Fibroblast of lung (primary cell): ENCODE measurements at regions not wholly inside any gene's neighbourhood (a gene's known extent, or its start where the extent isn't known, plus 50 kb on each side); places are given as distances from the start of the nearest gene placed in this dataset.

Experiments used
- DNase-seq, 2 donors: peaks; one replicate each; pipeline versions ENCODE4 v3.0.0 to v3.0.0-alpha.2; 2010; ENCODE audit warnings: low read depth in 2 of 2
- H2AFZ ChIP-seq: 2 replicates; pipeline ENCODE4 v1.5.1; 2012; ENCODE audit warnings: low read length, control low read depth, inconsistent platforms
- H3K27ac ChIP-seq: 2 replicates; pipeline ENCODE4 v1.5.1; 2011; ENCODE audit warnings: low read length, control low read depth; ENCODE audit not compliant: insufficient read depth
- H3K27me3 ChIP-seq: 2 replicates; pipeline ENCODE4 v1.5.1; 2011; ENCODE audit warnings: mild to moderate bottlenecking, low read length; ENCODE audit not compliant: control insufficient read depth, insufficient read depth
- H3K36me3 ChIP-seq: 2 replicates; pipeline ENCODE4 v1.5.1; 2011; ENCODE audit warnings: low read length; ENCODE audit not compliant: control insufficient read depth, insufficient read depth
- H3K4me1 ChIP-seq: 2 replicates; pipeline ENCODE4 v1.5.1; 2011; ENCODE audit warnings: low read length; ENCODE audit not compliant: control insufficient read depth, insufficient read depth; ENCODE audit errors: extremely low read depth
- H3K4me2 ChIP-seq: 2 replicates; pipeline ENCODE4 v1.5.1; 2011; ENCODE audit warnings: low read length, control low read depth; ENCODE audit not compliant: insufficient read depth; ENCODE audit errors: extremely low read depth
- H3K4me3 ChIP-seq, 4 experiments: fragments of 200-600 bp in 1 of 4; sonication (generic) in 1 of 4; replicated peaks in 1 of 4; 2 replicates each; pipeline ENCODE4 v1.5.1; 2011 to 2016; ENCODE audit warnings: low read length in 4 of 4, low read depth in 3 of 4, mild to moderate bottlenecking in 3 of 4, control low read depth in 2 of 4, inconsistent platforms in 1 of 4, mixed read lengths in 1 of 4; ENCODE audit not compliant: insufficient read depth in 1 of 4; ENCODE audit errors: control extremely low read depth in 1 of 4
- H3K79me2 ChIP-seq: 2 replicates; pipeline ENCODE4 v1.5.1; 2012; ENCODE audit warnings: mild to moderate bottlenecking, low read length, inconsistent platforms; ENCODE audit not compliant: control insufficient read depth, insufficient read depth
- H3K9ac ChIP-seq: 2 replicates; pipeline ENCODE4 v1.5.1; 2011; ENCODE audit warnings: mild to moderate bottlenecking, low read length, control low read depth; ENCODE audit not compliant: insufficient read depth
- H3K9me3 ChIP-seq: 2 replicates; pipeline ENCODE4 v1.5.1; 2012; ENCODE audit warnings: low read depth, low read length; ENCODE audit not compliant: control insufficient read depth, insufficient read depth
- H4K20me1 ChIP-seq: 2 replicates; pipeline ENCODE4 v1.5.1; 2011; ENCODE audit warnings: low read length; ENCODE audit not compliant: control insufficient read depth, insufficient read depth; ENCODE audit errors: extremely low read depth
- CTCF ChIP-seq, 2 donors: IDR thresholded peaks in 1 of 2; conservative IDR thresholded peaks in 1 of 2; 1 replicate in 1 of 2; 2 replicates in 1 of 2; pipeline ENCODE4 v1.5.1; 2011 to 2012; ENCODE audit warnings: low read length in 2 of 2, control low read depth in 1 of 2, inconsistent platforms in 1 of 2, low read depth in 1 of 2, mild to moderate bottlenecking in 1 of 2
- EZH2 ChIP-seq: IDR thresholded peaks from 2 replicates; pipeline ENCODE4 v1.5.1; 2012; ENCODE audit warnings: low read length, control low read depth, mild to moderate bottlenecking; ENCODE audit errors: missing control alignments

- Histone ChIP-seq H3K36me3 (no peaks in the 10 kb centered on the region), H3K27ac (no peak overlapping the region), H3K27me3 (no peaks in the 10 kb centered on the region), H2AFZ (no peak overlapping the region), H4K20me1 (no peaks in the 10 kb centered on the region), H3K9ac (no peak overlapping the region), H3K4me1 (no peaks in the 10 kb centered on the region), H3K4me3 (no peak overlapping the region), H3K4me2 (no peak overlapping the region), H3K9me3 (no peaks in the 10 kb centered on the region), H3K79me2 (no peaks in the 10 kb centered on the region)
- TF ChIP-seq CTCF (conservative IDR thresholded peaks at IDR 0.05 in 1 of 2, IDR thresholded peaks at IDR 0.05 in 1 of 2; ENCODE audit: low read depth in 1 of 2, low read length in 2 of 2) (no peak), EZH2 (no peak)
- peak; percentile 49 to 63 for DNase-seq
Measured at GRCh38 chr18:39274535-39274934, 1708.9 kb upstream of the CELF4 start.

GRCh38 chr18:39272230-39272629 is 1706.6 kb upstream of the CELF4 start:
- H3K36me3 ChIP-seq = no peaks in the 10 kb centered on the region
- H3K4me1 ChIP-seq = no peaks in the 10 kb centered on the region
- TF ChIP-seq EZH2 (no peak), CTCF (conservative IDR thresholded peaks at IDR 0.05 in 1 of 2, IDR thresholded peaks at IDR 0.05 in 1 of 2; ENCODE audit: low read depth in 1 of 2, low read length in 2 of 2) (no peak)
- no peak overlapping the region for H3K4me3 ChIP-seq
- H3K9ac ChIP-seq = no peak overlapping the region
- no peaks in the 10 kb centered on the region for H3K27me3 ChIP-seq
- H2AFZ ChIP-seq = no peak overlapping the region
- no peaks in the 10 kb centered on the region for H3K79me2 ChIP-seq
- no peak overlapping the region for H3K27ac ChIP-seq
- no peak overlapping the region for H3K4me2 ChIP-seq
- no peak for DNase-seq
- H3K9me3 ChIP-seq = no peaks in the 10 kb centered on the region
- no peaks in the 10 kb centered on the region for H4K20me1 ChIP-seq

GRCh38 chr18:39271654-39272053 is 1706.1 kb upstream of the CELF4 start:
- H3K4me2 ChIP-seq = no peak overlapping the region
- no peak overlapping the region for H3K27ac ChIP-seq
- no peaks in the 10 kb centered on the region for H3K27me3 ChIP-seq
- H3K9me3 ChIP-seq = no peaks in the 10 kb centered on the region
- H4K20me1 ChIP-seq = no peaks in the 10 kb centered on the region
- TF ChIP-seq CTCF (conservative IDR thresholded peaks at IDR 0.05 in 1 of 2, IDR thresholded peaks at IDR 0.05 in 1 of 2; ENCODE audit: low read depth in 1 of 2, low read length in 2 of 2) (no peak), EZH2 (no peak)
- H3K79me2 ChIP-seq = no peaks in the 10 kb centered on the region
- no peak overlapping the region for H2AFZ ChIP-seq
- no peaks in the 10 kb centered on the region for H3K4me1 ChIP-seq
- no peak overlapping the region for H3K9ac ChIP-seq
- DNase-seq = no peak
- H3K36me3 ChIP-seq = no peaks in the 10 kb centered on the region
- H3K4me3 ChIP-seq = no peak overlapping the region
